MM.1S (cell line): ENCODE measurements at regions not wholly inside any gene's neighbourhood (a gene's known extent, or its start where the extent isn't known, plus 50 kb on each side); places are given as distances from the start of the nearest gene placed in this dataset.

Source experiments
- CTCF ChIP-seq: fragments of 300-600 bp; sonication (generic); IDR thresholded peaks from 2 replicates; pipeline ENCODE4 v1.5.1; 2016; ENCODE audit warnings: antibody characterized with exemption, low read length, mixed read lengths
- EZH2 ChIP-seq: fragments of 300-600 bp; sonication (generic); optimal IDR thresholded peaks from 2 replicates; pipeline ENCODE3; 2017; ENCODE audit warnings: low read depth, mild to moderate bottlenecking, antibody characterized with exemption, low read length, mixed read lengths

DNA sequence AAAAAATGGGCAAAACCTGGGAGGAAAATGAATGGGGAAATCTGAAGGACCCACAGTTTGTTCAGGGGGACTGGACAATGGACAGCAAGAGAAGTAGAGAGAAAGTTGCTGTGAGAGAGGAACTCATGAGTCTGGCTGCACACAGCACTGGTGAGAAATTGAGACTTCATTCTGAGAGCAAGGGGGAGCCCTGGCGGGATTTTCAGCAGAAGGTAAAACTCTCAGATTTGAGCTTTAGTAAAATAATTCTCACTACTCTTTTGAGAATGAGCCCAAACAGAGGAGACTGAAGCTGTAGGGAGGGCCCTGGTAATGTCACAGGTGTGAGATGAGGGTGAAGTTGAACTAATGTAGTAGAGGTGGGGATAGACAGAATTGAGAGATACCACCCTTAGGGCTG lies 438.6 kb downstream of the OMA1 start:
- TF ChIP-seq EZH2, result no peak
- TF ChIP-seq CTCF, result no peak
